WTC11 (cell line): ENCODE measurements at regions not wholly inside any gene's neighbourhood (a gene's known extent, or its start where the extent isn't known, plus 50 kb on each side); places are given as distances from the start of the nearest gene placed in this dataset.

Source experiments
- MLX ChIP-seq: sonication (generic); formaldehyde crosslinking; IDR thresholded peaks from 2 replicates; pipeline ENCODE4 v1.8.1; 2023; ENCODE audit warnings: mild to moderate bottlenecking, missing genetic modification reagents, moderate library complexity
- TF ChIP-seq, protein P1 (sequence below): fragments of 200-600 bp; IDR thresholded peaks from 2 replicates; pipeline ENCODE4 v1.8.0; 2022; ENCODE audit warnings: antibody characterized with exemption

DNA sequence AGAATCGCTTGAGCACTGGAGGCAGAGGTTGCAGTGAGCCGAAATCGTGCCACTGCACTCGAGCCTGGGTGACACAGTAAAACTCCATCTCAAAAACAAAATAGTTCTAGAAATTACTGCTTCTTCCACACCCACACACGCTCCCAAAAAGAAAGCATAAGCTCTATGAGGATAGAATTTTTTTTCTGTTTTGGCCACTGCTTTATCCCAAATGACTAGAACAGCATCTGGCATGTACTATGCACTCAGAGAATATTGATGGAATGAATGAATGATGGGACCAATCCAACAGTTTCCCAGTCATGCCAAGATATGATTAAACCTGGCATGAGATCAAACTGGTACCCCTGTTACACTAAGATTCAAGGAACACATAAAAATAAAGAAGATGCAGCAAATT lies 455.4 kb upstream of the CHAC2 start:
- TF ChIP-seq, protein P1, sequence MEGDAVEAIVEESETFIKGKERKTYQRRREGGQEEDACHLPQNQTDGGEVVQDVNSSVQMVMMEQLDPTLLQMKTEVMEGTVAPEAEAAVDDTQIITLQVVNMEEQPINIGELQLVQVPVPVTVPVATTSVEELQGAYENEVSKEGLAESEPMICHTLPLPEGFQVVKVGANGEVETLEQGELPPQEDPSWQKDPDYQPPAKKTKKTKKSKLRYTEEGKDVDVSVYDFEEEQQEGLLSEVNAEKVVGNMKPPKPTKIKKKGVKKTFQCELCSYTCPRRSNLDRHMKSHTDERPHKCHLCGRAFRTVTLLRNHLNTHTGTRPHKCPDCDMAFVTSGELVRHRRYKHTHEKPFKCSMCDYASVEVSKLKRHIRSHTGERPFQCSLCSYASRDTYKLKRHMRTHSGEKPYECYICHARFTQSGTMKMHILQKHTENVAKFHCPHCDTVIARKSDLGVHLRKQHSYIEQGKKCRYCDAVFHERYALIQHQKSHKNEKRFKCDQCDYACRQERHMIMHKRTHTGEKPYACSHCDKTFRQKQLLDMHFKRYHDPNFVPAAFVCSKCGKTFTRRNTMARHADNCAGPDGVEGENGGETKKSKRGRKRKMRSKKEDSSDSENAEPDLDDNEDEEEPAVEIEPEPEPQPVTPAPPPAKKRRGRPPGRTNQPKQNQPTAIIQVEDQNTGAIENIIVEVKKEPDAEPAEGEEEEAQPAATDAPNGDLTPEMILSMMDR = no peak
- TF ChIP-seq MLX (CRISPR knock-in tag) = no peak
